MCF 10A (cell line): ENCODE measurements at regions not wholly inside any gene's neighbourhood (a gene's known extent, or its start where the extent isn't known, plus 50 kb on each side); places are given as distances from the start of the nearest gene placed in this dataset.

Source experiments
- BruUV-seq: library from RNA; stranded (reverse); fragments of 400-500 nt; replicated peaks from 2 replicates; lab custom pipeline; 2021; lab: Mats Ljungman, UMichigan
- CTCF ChIA-PET: fragments of 300-600 bp; sonication (Branson Sonifier 250); formaldehyde crosslinking; extraction: SDS; loops from one replicate; lab custom pipeline; 2021; ENCODE audit warnings: antibody characterized with exemption, inconsistent platforms; lab: Yijun Ruan, JAX
- POLR2A ChIA-PET: fragments of 300-600, 350-650 bp; sonication (Branson Sonifier 250); formaldehyde crosslinking; extraction: SDS; loops from one replicate; lab custom pipeline; 2020; ENCODE audit warnings: antibody characterized with exemption, inconsistent platforms; lab: Yijun Ruan, JAX
- DNase-seq: peaks from one replicate; pipeline ENCODE4 v3.0.0-alpha.2; 2018; ENCODE audit not compliant: unreplicated experiment
- H3K27ac Mint-ChIP-seq: one replicate; pipeline ENCODE4 v1.8.0; 2022; ENCODE audit warnings: mild to moderate bottlenecking, low read depth, mixed read lengths; ENCODE audit not compliant: unreplicated experiment
- H3K27me3 Mint-ChIP-seq: one replicate; pipeline ENCODE4 v1.8.0; 2022; ENCODE audit warnings: mixed read lengths; ENCODE audit not compliant: insufficient read depth, unreplicated experiment
- H3K36me3 Mint-ChIP-seq: one replicate; pipeline ENCODE4 v1.8.0; 2022; ENCODE audit warnings: mild to moderate bottlenecking, moderate library complexity, mixed read lengths; ENCODE audit not compliant: insufficient read depth, unreplicated experiment
- H3K4me1 Mint-ChIP-seq: one replicate; pipeline ENCODE4 v1.8.0; 2022; ENCODE audit warnings: mixed read lengths; ENCODE audit not compliant: insufficient read depth, unreplicated experiment
- H3K4me3 Mint-ChIP-seq: one replicate; pipeline ENCODE4 v1.8.0; 2022; ENCODE audit warnings: mild to moderate bottlenecking, moderate library complexity, mixed read lengths; ENCODE audit not compliant: unreplicated experiment
- H3K9me3 Mint-ChIP-seq: one replicate; pipeline ENCODE4 v1.8.0; 2022; ENCODE audit warnings: mixed read lengths; ENCODE audit not compliant: unreplicated experiment
- CTCF ChIP-seq: fragments of 200-600 bp; IDR thresholded peaks from one replicate; pipeline ENCODE4 v1.8.0; 2022; ENCODE audit warnings: antibody characterized with exemption, mild to moderate bottlenecking; ENCODE audit not compliant: unreplicated experiment
- intact Hi-C: fragments of 100-400 bp; cut with micrococcal nuclease; formaldehyde crosslinking; loops from 2 replicates; pipeline ENCODE4 v1.14.1; 2022

GRCh38 chr4:173752610-173753230 lies 222.7 kb upstream of the HAND2 start:
- no peak overlapping the region for H3K4me3 Mint-ChIP-seq
- BruUV-seq: no TSS peak
- peak; percentile 50 for TF ChIP-seq CTCF
- ChIA-PET CTCF (interaction anchor here (0.6 to 1.1 kb wide), 6 partner anchors 9 to 931 kb away, joined by 3 to 5 read pairs (median 3); no protein-coding TSS in a partner anchor), POLR2A (no interaction called here)
- peaks cover 6% of the 10 kb centered on the region for H3K36me3 Mint-ChIP-seq
- no peaks in the 10 kb centered on the region for H3K4me1 Mint-ChIP-seq
- no peak overlapping the region for H3K27ac Mint-ChIP-seq
- peak; percentile 65 for DNase-seq
- H3K9me3 Mint-ChIP-seq: no peaks in the 10 kb centered on the region
- intact Hi-C loops: no loop called here
- H3K27me3 Mint-ChIP-seq: peaks cover 60% of the 10 kb centered on the region

GRCh38 chr4:173748353-173748752 lies 218.3 kb upstream of the HAND2 start:
- Mint-ChIP-seq H3K27ac (no peak overlapping the region), H3K4me1 (no peaks in the 10 kb centered on the region), H3K36me3 (no peaks in the 10 kb centered on the region), H3K4me3 (no peak overlapping the region), H3K27me3 (peaks cover 78% of the 10 kb centered on the region), H3K9me3 (no peaks in the 10 kb centered on the region)
- CTCF ChIA-PET: interaction anchor here (0.7 to 1.3 kb wide), 5 partner anchors 13 to 429 kb away, joined by 3 to 5 read pairs (median 3); no protein-coding TSS in a partner anchor
- TF ChIP-seq CTCF: peak; percentile 28
- no peak for DNase-seq
- intact Hi-C loops: loop anchor here (1.0 kb wide), 1 partner anchor 328 kb away; no protein-coding TSS in a partner anchor
- POLR2A ChIA-PET: interaction anchor here (0.9 kb wide), 1 partner anchor 10 kb away, joined by 3 read pairs; no protein-coding TSS in a partner anchor
- BruUV-seq: no TSS peak

- ChIA-PET CTCF (interaction anchor here (0.5 to 1.3 kb wide), 7 partner anchors 14 to 428 kb away, joined by 3 to 5 read pairs (median 3); no protein-coding TSS in a partner anchor), POLR2A (interaction anchor here (0.9 kb wide), 1 partner anchor 11 kb away, joined by 3 read pairs; no protein-coding TSS in a partner anchor)
- Mint-ChIP-seq H3K27me3 (peaks cover 78% of the 10 kb centered on the region), H3K4me3 (no peak overlapping the region), H3K36me3 (no peaks in the 10 kb centered on the region), H3K4me1 (no peaks in the 10 kb centered on the region), H3K27ac (no peak overlapping the region), H3K9me3 (no peaks in the 10 kb centered on the region)
- no peak for DNase-seq
- no peak for TF ChIP-seq CTCF
- BruUV-seq: no TSS peak
- intact Hi-C loops: loop anchor here (1.0 kb wide), 1 partner anchor 327 kb away; no protein-coding TSS in a partner anchor
These were observed 217.7 kb upstream of the HAND2 start for GRCh38 chr4:173747537-173748257.

GRCh38 chr4:173746424-173746823 lies 216.4 kb upstream of the HAND2 start:
- no peak for TF ChIP-seq CTCF
- intact Hi-C loops: no loop called here
- H3K4me3 Mint-ChIP-seq: no peak overlapping the region
- no peaks in the 10 kb centered on the region for H3K9me3 Mint-ChIP-seq
- no peaks in the 10 kb centered on the region for H3K4me1 Mint-ChIP-seq
- POLR2A ChIA-PET: no interaction called here
- no TSS peak for BruUV-seq
- no peak for DNase-seq
- CTCF ChIA-PET: interaction anchor here (1.0 kb wide), 1 partner anchor 327 kb away, joined by 5 read pairs; no protein-coding TSS in a partner anchor
- H3K36me3 Mint-ChIP-seq: no peaks in the 10 kb centered on the region
- H3K27me3 Mint-ChIP-seq: peaks cover 66% of the 10 kb centered on the region
- H3K27ac Mint-ChIP-seq: no peak overlapping the region
